ENCODE measurements at regions not wholly inside any gene's neighbourhood (a gene's known extent, or its start where the extent isn't known, plus 50 kb on each side); places are given as distances from the start of the nearest gene placed in this dataset.

DNA sequence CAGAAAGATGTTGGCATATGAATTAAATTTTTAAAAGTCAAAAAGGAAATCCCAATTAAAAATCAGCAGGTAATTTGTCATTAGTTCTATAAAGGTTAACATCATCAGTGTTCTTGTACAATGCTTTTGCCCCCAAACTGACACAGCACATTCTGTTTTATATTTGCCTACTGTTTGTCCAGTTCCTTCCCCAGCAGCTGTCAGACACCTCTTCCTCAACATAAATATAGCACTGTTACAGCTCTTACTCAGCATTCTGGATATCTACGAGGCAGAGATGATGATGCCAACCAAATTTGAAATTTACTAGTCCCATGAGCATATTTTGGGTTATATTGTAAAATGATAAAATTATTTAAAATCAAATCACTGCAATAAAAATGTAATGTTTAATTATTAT, 124.6 kb downstream of the SINHCAF start:
- Histone ChIP-seq H3K27me3 (ENCODE audit: insufficient read depth, low read length) (no peaks in the 10 kb centered on the region), H3K4me1 (ENCODE audit: insufficient read depth, low read length) (peaks cover 16% of the 10 kb centered on the region), H3K4me3 (ENCODE audit: low read length) (no peak overlapping the region), H3K9ac (ENCODE audit: low read depth, low read length) (no peak overlapping the region), H3K27ac (ENCODE audit: low read depth, low read length) (no peak overlapping the region), H3K36me3 (ENCODE audit: insufficient read depth, low read length) (no peaks in the 10 kb centered on the region), H3K9me3 (ENCODE audit: insufficient read depth, low read depth, low read length) (no peaks in the 10 kb centered on the region)
- 93% methylated on average over 1 of the region's 1 CpG for WGBS

DNA sequence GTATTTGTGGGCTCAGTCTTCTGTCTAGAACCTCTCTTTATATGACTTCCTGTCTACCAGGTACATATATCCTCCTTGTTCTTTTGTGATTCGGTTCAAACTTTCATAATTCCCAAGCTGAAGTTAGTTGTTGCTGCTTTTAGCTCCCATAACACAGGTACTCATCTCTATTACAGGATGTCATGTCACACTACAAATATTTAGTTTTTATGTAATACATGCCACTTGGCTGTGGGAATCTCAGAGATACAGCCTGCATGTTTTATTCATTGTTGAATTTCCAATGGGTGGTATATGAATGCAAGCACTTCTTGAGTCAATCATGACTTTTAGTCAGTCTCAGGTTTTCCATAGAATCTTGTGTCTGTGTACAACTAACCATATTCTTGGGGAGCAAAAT, 122.7 kb downstream of the SINHCAF start:
- Histone ChIP-seq H3K9ac (ENCODE audit: low read depth, low read length) (no peak overlapping the region), H3K9me3 (ENCODE audit: insufficient read depth, low read depth, low read length) (no peaks in the 10 kb centered on the region), H3K4me1 (ENCODE audit: insufficient read depth, low read length) (peaks cover 27% of the 10 kb centered on the region), H3K36me3 (ENCODE audit: insufficient read depth, low read length) (no peaks in the 10 kb centered on the region), H3K27ac (ENCODE audit: low read depth, low read length) (no peak overlapping the region), H3K4me3 (ENCODE audit: low read length) (no peak overlapping the region), H3K27me3 (ENCODE audit: insufficient read depth, low read length) (no peaks in the 10 kb centered on the region)
- 90% methylated on average over 1 of the region's 1 CpG for WGBS

DNA sequence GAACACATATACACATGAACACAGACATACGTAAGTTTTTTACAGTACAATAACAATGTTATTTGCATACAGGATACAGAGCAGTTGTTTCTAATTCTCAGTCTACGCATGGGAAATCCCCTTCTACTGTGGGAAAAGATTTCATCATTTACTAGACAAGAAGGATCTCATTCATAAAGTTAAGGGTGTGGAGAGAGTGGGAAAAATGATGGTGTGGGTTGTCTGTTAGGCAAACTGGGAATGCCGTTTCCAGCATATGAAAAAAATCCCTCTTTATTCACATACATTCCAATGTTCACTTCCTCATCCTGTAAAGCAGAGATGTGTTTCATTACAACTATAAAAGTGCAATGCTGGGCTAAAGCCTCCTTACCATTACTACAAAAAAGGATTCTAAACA, 120.9 kb downstream of the SINHCAF start:
- WGBS = 100% methylated on average over 1 of the region's 3 CpGs
- Histone ChIP-seq H3K36me3 (ENCODE audit: insufficient read depth, low read length) (no peaks in the 10 kb centered on the region), H3K4me1 (ENCODE audit: insufficient read depth, low read length) (peaks cover 27% of the 10 kb centered on the region), H3K9me3 (ENCODE audit: insufficient read depth, low read depth, low read length) (no peaks in the 10 kb centered on the region), H3K27ac (ENCODE audit: low read depth, low read length) (no peak overlapping the region), H3K9ac (ENCODE audit: low read depth, low read length) (no peak overlapping the region), H3K27me3 (ENCODE audit: insufficient read depth, low read length) (no peaks in the 10 kb centered on the region), H3K4me3 (ENCODE audit: low read length) (no peak overlapping the region)

DNA sequence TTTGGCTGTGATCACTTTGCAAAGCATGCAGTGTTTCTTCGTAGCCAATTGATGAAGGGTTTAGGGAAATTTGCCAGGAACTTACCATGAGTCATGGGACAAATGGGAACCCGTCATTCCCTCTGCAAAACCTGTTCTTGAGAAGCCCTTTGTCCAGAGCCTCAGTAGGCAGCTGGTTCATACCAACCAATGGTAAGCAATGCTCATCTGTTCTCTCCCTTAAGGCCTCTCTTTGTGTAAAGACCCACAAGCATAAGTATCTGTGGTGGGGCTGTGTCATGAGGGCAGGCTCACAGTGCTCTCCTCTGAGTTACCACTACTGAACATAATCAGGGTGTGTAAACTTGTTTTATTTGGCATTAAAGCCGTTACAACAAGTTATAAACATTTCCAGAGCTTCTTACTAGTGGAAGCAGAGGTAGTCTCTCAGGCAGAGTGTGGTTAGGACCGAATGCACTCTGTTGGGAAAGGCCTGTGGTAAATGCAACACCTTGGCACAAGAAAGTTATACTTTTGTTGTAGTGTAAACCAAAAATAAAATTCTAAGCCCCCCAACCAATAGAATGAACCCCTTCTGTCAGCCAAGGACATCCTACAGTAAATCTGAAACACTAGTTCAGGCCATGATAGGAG, 119.8 kb downstream of the SINHCAF start:
- Histone ChIP-seq H3K36me3 (ENCODE audit: insufficient read depth, low read length) (no peaks in the 10 kb centered on the region), H3K9ac (ENCODE audit: low read depth, low read length) (no peak overlapping the region), H3K27ac (ENCODE audit: low read depth, low read length) (peak overlapping the region; percentile 22), H3K4me1 (ENCODE audit: insufficient read depth, low read length) (peaks cover 27% of the 10 kb centered on the region), H3K9me3 (ENCODE audit: insufficient read depth, low read depth, low read length) (no peaks in the 10 kb centered on the region), H3K4me3 (ENCODE audit: low read length) (no peak overlapping the region), H3K27me3 (ENCODE audit: insufficient read depth, low read length) (no peaks in the 10 kb centered on the region)
- 80% methylated on average over 4 of the region's 4 CpGs for WGBS

DNA sequence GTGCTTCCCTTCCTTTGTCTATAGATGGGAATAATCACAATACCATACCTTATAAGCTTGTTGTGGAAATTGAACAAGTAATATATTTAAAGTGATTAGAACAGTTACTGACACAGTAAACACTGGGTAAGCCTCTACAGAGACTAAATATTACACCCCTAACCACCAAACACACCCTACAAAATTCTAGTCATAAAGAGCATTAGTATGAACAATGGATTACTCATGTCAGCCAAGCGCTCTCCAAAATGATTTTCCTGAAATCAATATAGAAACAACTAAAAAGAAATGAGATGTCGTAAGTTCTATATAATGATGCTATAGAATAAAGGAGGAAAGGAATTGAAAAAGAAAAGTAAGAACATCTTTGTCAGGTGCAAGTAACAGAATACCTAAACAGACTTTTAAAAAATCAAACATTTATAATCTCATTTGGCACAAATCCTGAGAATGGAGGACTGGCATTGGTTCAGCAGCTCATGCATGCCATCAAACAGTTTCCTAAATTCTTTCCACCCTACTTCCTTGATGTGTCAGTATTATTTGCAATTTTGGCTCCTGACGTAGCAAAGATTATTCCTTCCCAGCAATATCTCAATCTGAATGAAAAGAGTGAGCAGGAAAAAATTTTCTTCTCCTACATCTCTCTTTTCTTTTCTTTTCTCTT, 118.0 kb downstream of the SINHCAF start:
- Histone ChIP-seq H3K36me3 (ENCODE audit: insufficient read depth, low read length) (no peaks in the 10 kb centered on the region), H3K4me3 (ENCODE audit: low read length) (no peak overlapping the region), H3K9ac (ENCODE audit: low read depth, low read length) (no peak overlapping the region), H3K4me1 (ENCODE audit: insufficient read depth, low read length) (peaks cover 27% of the 10 kb centered on the region), H3K27ac (ENCODE audit: low read depth, low read length) (no peak overlapping the region), H3K9me3 (ENCODE audit: insufficient read depth, low read depth, low read length) (no peaks in the 10 kb centered on the region), H3K27me3 (ENCODE audit: insufficient read depth, low read length) (no peaks in the 10 kb centered on the region)
- WGBS = 86% methylated on average over 2 of the region's 3 CpGs

DNA sequence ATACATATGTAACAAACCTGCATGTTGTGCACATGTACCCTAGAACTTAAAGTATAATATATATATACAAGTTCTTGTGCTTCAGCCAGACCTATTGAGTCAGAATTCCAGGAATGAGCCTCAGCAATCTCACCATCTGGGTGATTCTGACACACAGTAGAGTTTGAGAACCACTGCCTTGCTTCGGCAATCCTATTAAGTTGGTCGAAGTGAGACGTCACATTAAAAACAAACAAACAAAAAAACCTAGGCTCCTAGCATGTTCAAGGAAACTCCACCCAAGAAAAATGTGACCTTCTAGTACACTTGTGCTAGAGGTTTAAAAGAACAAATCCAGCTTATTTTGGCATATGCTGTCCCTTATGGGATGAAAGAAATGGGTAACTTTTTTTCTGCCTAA, 115.8 kb downstream of the SINHCAF start:
- no peaks in the 10 kb centered on the region for H3K9me3 ChIP-seq (ENCODE audit: insufficient read depth, low read depth, low read length)
- peaks cover 24% of the 10 kb centered on the region for H3K4me1 ChIP-seq (ENCODE audit: insufficient read depth, low read length)
- H3K4me3 ChIP-seq (ENCODE audit: low read length) = no peak overlapping the region
- H3K9ac ChIP-seq (ENCODE audit: low read depth, low read length) = no peak overlapping the region
- H3K27ac ChIP-seq (ENCODE audit: low read depth, low read length) = no peak overlapping the region
- 99% methylated on average over 3 of the region's 3 CpGs for WGBS
- H3K36me3 ChIP-seq (ENCODE audit: insufficient read depth, low read length) = no peaks in the 10 kb centered on the region
- no peaks in the 10 kb centered on the region for H3K27me3 ChIP-seq (ENCODE audit: insufficient read depth, low read length)

DNA sequence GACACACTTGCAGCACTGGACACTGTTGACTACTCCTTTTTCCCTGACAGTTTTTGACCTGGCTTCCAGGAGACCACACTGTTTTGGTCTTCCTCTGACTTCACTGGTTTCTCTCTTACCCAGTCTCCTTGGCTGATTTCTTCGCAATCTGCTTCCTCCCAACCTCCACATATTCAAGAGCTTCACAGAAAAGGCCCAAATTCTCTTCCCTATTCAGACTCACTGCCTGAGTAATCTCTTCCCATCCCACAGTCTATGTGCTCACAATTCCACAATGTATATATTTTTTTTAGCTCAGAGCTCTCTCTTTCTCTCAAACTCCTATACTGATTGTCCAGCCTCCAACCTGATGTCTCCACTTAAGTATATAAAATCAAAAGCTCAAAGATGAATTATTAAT, 115.4 kb downstream of the SINHCAF start:
- Histone ChIP-seq H3K27ac (ENCODE audit: low read depth, low read length) (no peak overlapping the region), H3K27me3 (ENCODE audit: insufficient read depth, low read length) (no peaks in the 10 kb centered on the region), H3K9me3 (ENCODE audit: insufficient read depth, low read depth, low read length) (no peaks in the 10 kb centered on the region), H3K4me3 (ENCODE audit: low read length) (no peak overlapping the region), H3K9ac (ENCODE audit: low read depth, low read length) (no peak overlapping the region), H3K36me3 (ENCODE audit: insufficient read depth, low read length) (no peaks in the 10 kb centered on the region), H3K4me1 (ENCODE audit: insufficient read depth, low read length) (peaks cover 20% of the 10 kb centered on the region)
- WGBS = 97% methylated on average over 1 of the region's 1 CpG

DNA sequence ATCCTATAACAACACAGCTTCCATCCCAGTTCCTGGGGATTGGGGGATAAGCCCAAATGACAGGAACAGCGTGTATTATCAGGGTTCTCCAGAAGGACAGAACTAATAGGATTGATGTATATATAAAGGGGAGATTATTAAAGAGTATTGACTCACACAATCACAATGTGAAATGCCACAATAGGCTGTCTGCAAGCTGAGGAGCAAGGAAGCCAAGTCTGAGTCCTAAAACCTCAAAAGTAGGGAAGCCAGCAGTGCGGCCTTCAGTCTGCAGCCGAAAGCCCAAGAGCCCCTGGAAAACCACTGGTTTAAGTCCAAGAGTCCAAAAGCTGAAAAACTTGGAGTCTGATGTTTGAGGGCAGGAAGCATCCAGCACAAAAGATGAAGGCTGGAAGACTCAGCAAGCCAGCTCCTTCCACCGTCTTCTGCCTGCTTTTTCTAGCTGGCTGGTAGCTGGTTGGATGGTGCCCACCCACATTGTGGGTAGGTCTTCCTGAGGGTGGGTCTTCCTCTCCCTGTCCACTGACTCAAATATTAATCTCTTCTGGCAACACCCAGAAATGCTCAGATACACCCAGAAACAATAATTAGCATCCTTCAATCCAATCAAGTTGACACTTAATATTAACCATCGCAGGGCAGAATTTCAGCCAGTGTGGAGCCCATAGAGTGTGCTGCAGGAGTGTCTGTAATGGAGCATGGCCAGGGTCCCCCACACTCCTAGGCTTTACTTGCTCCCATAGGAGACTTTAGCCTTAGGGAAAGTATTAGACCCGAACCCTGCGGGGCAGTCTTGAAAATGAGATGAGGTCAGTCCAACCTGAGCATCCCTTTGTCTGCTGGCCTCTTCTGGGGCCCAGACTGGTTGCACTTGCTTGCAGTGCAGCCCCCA, 111.1 kb downstream of the SINHCAF start:
- no peaks in the 10 kb centered on the region for H3K9me3 ChIP-seq (ENCODE audit: insufficient read depth, low read depth, low read length)

DNA sequence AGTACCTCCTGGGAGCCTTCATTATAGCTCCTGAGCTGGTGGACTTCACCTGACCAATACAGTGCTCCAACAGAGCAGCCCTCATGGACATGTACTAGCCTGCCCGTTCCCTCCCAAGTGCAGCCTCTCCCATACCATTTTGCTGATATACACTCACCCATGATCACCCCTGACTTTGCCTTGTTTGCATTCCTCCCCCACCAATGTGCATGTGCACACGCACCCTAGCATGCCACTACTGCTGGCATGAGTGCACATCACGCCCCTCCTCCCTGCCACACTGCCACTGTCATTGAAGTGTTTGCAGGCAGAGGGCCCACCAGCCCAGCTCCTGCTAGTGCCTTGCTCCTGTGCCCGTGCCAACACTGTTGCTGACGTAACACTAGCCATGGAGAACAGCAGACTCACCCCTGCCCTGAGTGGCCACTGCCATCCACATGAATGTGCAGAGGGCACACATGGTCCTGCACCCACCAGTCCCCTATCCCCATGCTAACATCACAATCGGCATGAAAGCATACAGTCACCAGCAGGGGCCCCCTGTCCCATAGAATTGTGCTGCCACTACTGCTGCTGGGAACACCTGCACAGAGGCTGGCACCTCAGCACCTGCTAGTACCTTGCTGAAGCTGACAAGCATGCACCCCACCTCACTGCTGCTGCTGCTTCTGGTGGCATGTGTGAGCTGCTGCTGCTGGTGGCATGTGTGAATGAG, 110.3 kb downstream of the SINHCAF start:
- Histone ChIP-seq H3K4me3 (ENCODE audit: low read length) (no peak overlapping the region), H3K36me3 (ENCODE audit: insufficient read depth, low read length) (no peaks in the 10 kb centered on the region), H3K9ac (ENCODE audit: low read depth, low read length) (no peak overlapping the region), H3K4me1 (ENCODE audit: insufficient read depth, low read length) (peaks cover 11% of the 10 kb centered on the region), H3K27me3 (ENCODE audit: insufficient read depth, low read length) (no peaks in the 10 kb centered on the region; the same call in 1 of the 2 replicates), H3K9me3 (ENCODE audit: insufficient read depth, low read depth, low read length) (no peaks in the 10 kb centered on the region), H3K27ac (ENCODE audit: low read depth, low read length) (no peak overlapping the region)
- 85% methylated on average over 6 of the region's 6 CpGs for WGBS

More for the DNA sequence above, 111.1 kb downstream of the SINHCAF start:
- H3K4me1 ChIP-seq (ENCODE audit: insufficient read depth, low read length) = peaks cover 10% of the 10 kb centered on the region
- no peak overlapping the region for H3K9ac ChIP-seq (ENCODE audit: low read depth, low read length)
- H3K4me3 ChIP-seq (ENCODE audit: low read length) = no peak overlapping the region
- H3K27me3 ChIP-seq (ENCODE audit: insufficient read depth, low read length) = no peaks in the 10 kb centered on the region; the same call in 1 of the 2 replicates
- no peaks in the 10 kb centered on the region for H3K36me3 ChIP-seq (ENCODE audit: insufficient read depth, low read length)
- H3K27ac ChIP-seq (ENCODE audit: low read depth, low read length) = no peak overlapping the region
- 93% methylated on average over 7 of the region's 7 CpGs for WGBS

DNA sequence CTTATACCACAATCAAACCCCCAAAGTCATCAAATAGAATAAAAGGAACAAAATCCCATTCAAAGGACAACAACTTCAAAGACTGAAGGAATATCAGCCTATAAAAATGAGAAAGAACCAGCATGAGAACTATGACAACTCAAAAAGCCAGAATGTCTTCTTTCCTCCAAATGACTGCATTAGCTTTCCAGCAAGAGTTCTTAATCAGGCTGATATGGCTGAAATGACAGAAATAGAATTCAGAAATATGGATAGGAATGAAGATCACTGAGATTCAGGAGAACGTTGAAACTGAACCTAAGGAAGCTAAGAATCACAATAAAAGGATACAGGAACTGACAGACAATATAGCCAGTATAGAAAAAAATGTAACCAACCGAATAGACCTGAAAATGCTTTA, 109.5 kb downstream of the SINHCAF start:
- Histone ChIP-seq H3K4me1 (ENCODE audit: insufficient read depth, low read length) (peaks cover 15% of the 10 kb centered on the region), H3K9ac (ENCODE audit: low read depth, low read length) (no peak overlapping the region), H3K27me3 (ENCODE audit: insufficient read depth, low read length) (no peaks in the 10 kb centered on the region; the same call in 1 of the 2 replicates), H3K4me3 (ENCODE audit: low read length) (no peak overlapping the region), H3K36me3 (ENCODE audit: insufficient read depth, low read length) (no peaks in the 10 kb centered on the region), H3K9me3 (ENCODE audit: insufficient read depth, low read depth, low read length) (no peaks in the 10 kb centered on the region), H3K27ac (ENCODE audit: low read depth, low read length) (no peak overlapping the region)
- WGBS = 80% methylated on average over 2 of the region's 2 CpGs

All from HUES64 (cell line).